PC-9 (cell line): ENCODE measurements at regions not wholly inside any gene's neighbourhood (a gene's known extent, or its start where the extent isn't known, plus 50 kb on each side); places are given as distances from the start of the nearest gene placed in this dataset.

Source experiments
- EZH2 ChIP-seq: fragments of 200-600 bp; sonication (generic); IDR thresholded peaks from 2 replicates; pipeline ENCODE4 v1.8.0; 2017; ENCODE audit warnings: antibody characterized with exemption, low read depth
- TF ChIP-seq, protein P1 (sequence below): fragments of 200-600 bp; sonication (generic); conservative IDR thresholded peaks from 2 replicates; pipeline ENCODE4 v1.6.1; 2017; ENCODE audit warnings: mixed run types, antibody characterized with exemption, mild to moderate bottlenecking, moderate library complexity

DNA sequence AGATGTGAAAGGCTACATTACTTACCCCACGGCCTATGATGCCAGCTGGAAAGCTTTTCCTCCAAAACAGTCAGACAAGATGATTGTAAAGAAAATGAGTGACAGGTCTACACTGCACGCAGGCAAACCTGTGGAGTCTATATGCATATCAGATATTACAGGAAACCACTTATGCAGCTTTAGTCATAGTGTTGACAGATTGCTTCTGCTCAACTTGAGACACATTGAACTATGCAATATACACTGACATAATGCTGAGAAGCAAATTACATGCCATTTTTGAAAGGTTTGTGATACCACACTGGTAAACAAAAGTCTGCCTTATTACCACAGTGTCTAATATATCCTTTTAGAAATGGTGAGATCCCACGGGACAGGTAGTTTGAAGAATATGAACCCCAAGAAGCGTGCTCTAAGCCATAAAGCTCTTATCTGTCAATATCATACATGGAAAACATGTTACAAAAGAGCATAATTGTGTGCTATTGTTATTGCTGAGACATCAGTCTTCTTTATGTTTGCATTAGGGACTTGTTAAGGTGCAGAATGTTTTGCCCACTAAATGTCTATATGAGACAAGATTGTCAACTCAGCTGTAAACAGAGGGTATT is 1835.8 kb upstream of the TENM3 start:
- TF ChIP-seq, protein P1, sequence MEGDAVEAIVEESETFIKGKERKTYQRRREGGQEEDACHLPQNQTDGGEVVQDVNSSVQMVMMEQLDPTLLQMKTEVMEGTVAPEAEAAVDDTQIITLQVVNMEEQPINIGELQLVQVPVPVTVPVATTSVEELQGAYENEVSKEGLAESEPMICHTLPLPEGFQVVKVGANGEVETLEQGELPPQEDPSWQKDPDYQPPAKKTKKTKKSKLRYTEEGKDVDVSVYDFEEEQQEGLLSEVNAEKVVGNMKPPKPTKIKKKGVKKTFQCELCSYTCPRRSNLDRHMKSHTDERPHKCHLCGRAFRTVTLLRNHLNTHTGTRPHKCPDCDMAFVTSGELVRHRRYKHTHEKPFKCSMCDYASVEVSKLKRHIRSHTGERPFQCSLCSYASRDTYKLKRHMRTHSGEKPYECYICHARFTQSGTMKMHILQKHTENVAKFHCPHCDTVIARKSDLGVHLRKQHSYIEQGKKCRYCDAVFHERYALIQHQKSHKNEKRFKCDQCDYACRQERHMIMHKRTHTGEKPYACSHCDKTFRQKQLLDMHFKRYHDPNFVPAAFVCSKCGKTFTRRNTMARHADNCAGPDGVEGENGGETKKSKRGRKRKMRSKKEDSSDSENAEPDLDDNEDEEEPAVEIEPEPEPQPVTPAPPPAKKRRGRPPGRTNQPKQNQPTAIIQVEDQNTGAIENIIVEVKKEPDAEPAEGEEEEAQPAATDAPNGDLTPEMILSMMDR = no peak
- no peak for TF ChIP-seq EZH2
